ENCODE measurements at regions not wholly inside any gene's neighbourhood (a gene's known extent, or its start where the extent isn't known, plus 50 kb on each side); places are given as distances from the start of the nearest gene placed in this dataset.

GRCh38 chr18:78293940-78294541 is 685.6 kb upstream of the SALL3 start:
- in situ Hi-C loops (cut with HindIII; ENCODE audit: low sequenced_read_pairs) = no loop called here
- H3K4me3 ChIP-seq (ENCODE audit: low read depth, low read length) = no peak overlapping the region
- TF ChIP-seq, protein P1, sequence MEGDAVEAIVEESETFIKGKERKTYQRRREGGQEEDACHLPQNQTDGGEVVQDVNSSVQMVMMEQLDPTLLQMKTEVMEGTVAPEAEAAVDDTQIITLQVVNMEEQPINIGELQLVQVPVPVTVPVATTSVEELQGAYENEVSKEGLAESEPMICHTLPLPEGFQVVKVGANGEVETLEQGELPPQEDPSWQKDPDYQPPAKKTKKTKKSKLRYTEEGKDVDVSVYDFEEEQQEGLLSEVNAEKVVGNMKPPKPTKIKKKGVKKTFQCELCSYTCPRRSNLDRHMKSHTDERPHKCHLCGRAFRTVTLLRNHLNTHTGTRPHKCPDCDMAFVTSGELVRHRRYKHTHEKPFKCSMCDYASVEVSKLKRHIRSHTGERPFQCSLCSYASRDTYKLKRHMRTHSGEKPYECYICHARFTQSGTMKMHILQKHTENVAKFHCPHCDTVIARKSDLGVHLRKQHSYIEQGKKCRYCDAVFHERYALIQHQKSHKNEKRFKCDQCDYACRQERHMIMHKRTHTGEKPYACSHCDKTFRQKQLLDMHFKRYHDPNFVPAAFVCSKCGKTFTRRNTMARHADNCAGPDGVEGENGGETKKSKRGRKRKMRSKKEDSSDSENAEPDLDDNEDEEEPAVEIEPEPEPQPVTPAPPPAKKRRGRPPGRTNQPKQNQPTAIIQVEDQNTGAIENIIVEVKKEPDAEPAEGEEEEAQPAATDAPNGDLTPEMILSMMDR (IDR thresholded peaks at IDR 0.05; ENCODE audit: low read depth, low read length) = no peak
- DNase-seq (ENCODE audit: low read depth, low spot score) = no peak

- TF ChIP-seq, protein P1 (IDR thresholded peaks at IDR 0.05; ENCODE audit: low read depth, low read length) = no peak
- no peak overlapping the region for H3K4me3 ChIP-seq (ENCODE audit: low read depth, low read length)
- in situ Hi-C loops (cut with HindIII; ENCODE audit: low sequenced_read_pairs) = no loop called here
- no peak for DNase-seq (ENCODE audit: low read depth, low spot score)
These were observed 684.4 kb upstream of the SALL3 start for GRCh38 chr18:78295262-78295661.

DNA sequence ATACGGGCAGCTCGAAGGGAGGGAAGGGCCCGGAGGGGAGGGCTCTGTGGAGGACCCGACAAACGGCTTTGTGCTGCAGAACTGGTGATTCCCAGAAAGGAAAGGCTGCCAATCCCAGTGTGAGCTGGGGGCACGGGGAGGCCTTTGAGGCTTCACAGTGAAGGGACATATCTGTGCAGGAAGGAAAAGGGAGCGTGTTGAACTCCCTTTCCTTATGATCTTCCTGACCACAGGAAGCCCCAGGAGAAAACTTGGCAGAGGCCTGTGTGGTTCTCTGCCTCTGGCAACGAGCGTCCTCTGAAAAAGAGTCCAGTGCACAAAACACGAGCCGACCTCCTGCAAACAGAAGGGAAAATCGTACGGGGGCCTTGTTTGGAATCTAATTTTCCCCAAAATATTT is 683.5 kb upstream of the SALL3 start:
- in situ Hi-C loops (cut with HindIII; ENCODE audit: low sequenced_read_pairs) = no loop called here
- no peak for DNase-seq (ENCODE audit: low read depth, low spot score)
- no peak overlapping the region for H3K4me3 ChIP-seq (ENCODE audit: low read depth, low read length)
- TF ChIP-seq, protein P1 (IDR thresholded peaks at IDR 0.05; ENCODE audit: low read depth, low read length) = no peak

GRCh38 chr18:78297048-78297447 is 682.6 kb upstream of the SALL3 start:
- H3K4me3 ChIP-seq (ENCODE audit: low read depth, low read length) = no peak overlapping the region
- TF ChIP-seq, protein P1 (IDR thresholded peaks at IDR 0.05; ENCODE audit: low read depth, low read length) = no peak
- in situ Hi-C loops (cut with HindIII; ENCODE audit: low sequenced_read_pairs) = no loop called here
- DNase-seq (ENCODE audit: low read depth, low spot score) = no peak

- in situ Hi-C loops (cut with HindIII; ENCODE audit: low sequenced_read_pairs) = no loop called here
- H3K4me3 ChIP-seq (ENCODE audit: low read depth, low read length) = no peak overlapping the region
- TF ChIP-seq, protein P1 (IDR thresholded peaks at IDR 0.05; ENCODE audit: low read depth, low read length) = no peak
- DNase-seq (ENCODE audit: low read depth, low spot score) = no peak
These were observed 676.0 kb upstream of the SALL3 start for GRCh38 chr18:78303519-78304191.

DNA sequence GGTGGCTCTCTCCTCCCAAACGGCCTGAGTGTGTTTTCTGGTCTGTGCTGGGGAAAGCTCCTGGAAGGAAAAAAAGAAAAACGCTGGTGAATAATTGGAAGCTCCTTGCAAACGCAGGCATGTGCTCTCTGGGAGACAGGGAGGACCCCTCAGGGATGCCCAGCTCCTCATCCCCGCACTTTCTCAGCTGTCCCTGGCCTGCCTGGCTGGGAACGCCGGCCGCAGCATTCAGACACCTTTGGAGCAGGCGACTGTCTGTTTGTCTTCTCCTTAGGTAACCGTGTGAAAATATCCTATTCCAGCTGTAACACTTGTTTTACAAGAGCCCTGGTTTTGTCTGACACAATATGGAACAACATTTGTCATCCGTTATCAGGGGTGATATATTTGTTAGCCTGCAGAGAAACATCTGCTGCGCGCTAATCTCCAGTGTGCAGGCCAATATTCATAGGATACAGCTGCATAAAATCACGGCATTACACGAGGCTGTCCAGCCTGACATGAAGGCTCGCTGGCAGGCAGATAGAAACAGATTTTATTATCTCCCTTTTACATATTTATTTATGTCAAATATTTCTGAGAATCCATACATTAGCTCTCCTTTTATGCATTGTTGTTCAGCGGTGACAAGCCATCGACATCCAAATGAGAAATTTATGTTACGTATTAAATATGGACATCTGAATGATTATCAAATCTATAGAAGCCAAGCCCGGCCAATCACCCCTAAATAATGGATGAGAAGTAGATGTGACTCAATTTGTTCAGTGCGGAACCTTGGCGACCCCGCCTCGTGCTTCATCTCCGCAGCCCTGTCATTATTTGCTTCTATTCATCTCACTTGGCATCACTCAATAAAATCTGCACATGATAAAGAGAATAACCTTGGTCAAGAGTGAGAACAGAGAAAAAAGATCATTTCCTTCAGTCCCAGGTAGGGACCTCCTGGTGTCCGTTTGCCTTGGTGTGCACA is 675.1 kb upstream of the SALL3 start:
- in situ Hi-C loops (cut with HindIII; ENCODE audit: low sequenced_read_pairs) = no loop called here

More for the DNA sequence above, 675.1 kb upstream of the SALL3 start:
- TF ChIP-seq, protein P1 (IDR thresholded peaks at IDR 0.05; ENCODE audit: low read depth, low read length) = no peak
- H3K4me3 ChIP-seq (ENCODE audit: low read depth, low read length) = no peak overlapping the region
- no peak for DNase-seq (ENCODE audit: low read depth, low spot score)

Measured in astrocyte of the spinal cord (primary cell).